OCI-LY3 (cell line): ENCODE measurements at regions not wholly inside any gene's neighbourhood (a gene's known extent, or its start where the extent isn't known, plus 50 kb on each side); places are given as distances from the start of the nearest gene placed in this dataset.

Source experiments
- H2AFZ ChIP-seq: fragments of 200-600, 300-600 bp; shearing (Covaris generic); 2 replicates; pipeline ENCODE4 v1.6.0; 2014; ENCODE audit warnings: antibody characterized with exemption, low read depth, low read length
- H3K27ac ChIP-seq: fragments of 200-600, 300-600 bp; sonication (generic); 2 replicates; pipeline ENCODE4 v1.5.1; 2014; ENCODE audit warnings: mild to moderate bottlenecking, low read length, moderate library complexity, mixed read lengths
- H3K27me3 ChIP-seq: fragments of 200-600, 300-600 bp; sonication (generic); 2 replicates; pipeline ENCODE4 v1.6.1; 2014; ENCODE audit warnings: low read depth, low read length, mixed read lengths
- H3K36me3 ChIP-seq: fragments of 200-600, 300-600 bp; sonication (generic); replicated peaks from 2 replicates; pipeline ENCODE3; 2014; ENCODE audit warnings: low read depth, low read length, mixed read lengths
- H3K4me1 ChIP-seq: fragments of 300-600, 200-600 bp; sonication (generic); 2 replicates; pipeline ENCODE4 v1.6.1; 2014; ENCODE audit warnings: low read length, mixed read lengths
- H3K4me2 ChIP-seq: fragments of 200-600, 300-600 bp; sonication (generic); 2 replicates; pipeline ENCODE4 v1.6.1; 2014; ENCODE audit warnings: low read length, mixed read lengths
- H3K4me3 ChIP-seq: fragments of 300-600, 200-600 bp; sonication (generic); 2 replicates; pipeline ENCODE4 v1.5.1; 2014; ENCODE audit warnings: antibody characterized with exemption, mild to moderate bottlenecking, low read length, moderate library complexity
- H3K79me2 ChIP-seq: fragments of 300-600, 200-600 bp; shearing (Covaris generic); 2 replicates; pipeline ENCODE4 v1.6.1; 2014; ENCODE audit warnings: mild to moderate bottlenecking, low read length, mixed read lengths
- H3K9ac ChIP-seq: fragments of 300-600, 200-600 bp; shearing (Covaris generic); 2 replicates; pipeline ENCODE4 v1.6.0; 2014; ENCODE audit warnings: mild to moderate bottlenecking, low read length, moderate library complexity
- H3K9me3 ChIP-seq: fragments of 200-600, 300-600 bp; shearing (Covaris generic); 2 replicates; pipeline ENCODE4 v1.6.1; 2014; ENCODE audit warnings: low read length, mixed read lengths; ENCODE audit not compliant: insufficient read depth
- H4K20me1 ChIP-seq: fragments of 200-600, 300-600 bp; sonication (generic); 2 replicates; pipeline ENCODE4 v1.6.1; 2016; ENCODE audit warnings: low read length, mixed read lengths; ENCODE audit not compliant: insufficient read depth
- CTCF ChIP-seq: fragments of 200-600, 300-600 bp; sonication (generic); IDR thresholded peaks from 2 replicates; pipeline ENCODE4 v1.5.1; 2014; ENCODE audit warnings: antibody characterized with exemption, low read length, low read depth
- EZH2phosphoT487 ChIP-seq: fragments of 200-600 bp; shearing (Covaris generic); IDR thresholded peaks from 2 replicates; pipeline ENCODE4 v1.6.1; 2018; ENCODE audit warnings: antibody characterized with exemption, mixed run types, low read depth

GRCh38 chr22:22358152-22358551 is 113.6 kb downstream of the VPREB1 start:
- Histone ChIP-seq H3K36me3 (peaks cover 4% of the 10 kb centered on the region), H3K4me2 (peak overlapping the region; percentile 84), H2AFZ (no peak overlapping the region), H3K79me2 (peaks cover 6% of the 10 kb centered on the region), H3K27ac (no peak overlapping the region), H4K20me1 (no peaks in the 10 kb centered on the region), H3K27me3 (0 out of 2 replicates have a peak, but pooled peaks cover 5% of the 10 kb centered on the region), H3K4me3 (no peak overlapping the region), H3K4me1 (peaks cover 51% of the 10 kb centered on the region), H3K9ac (no peak overlapping the region), H3K9me3 (no peaks in the 10 kb centered on the region)
- no peak for TF ChIP-seq CTCF
- no peak for TF ChIP-seq EZH2phosphoT487

GRCh38 chr22:22358686-22359085 is 114.1 kb downstream of the VPREB1 start:
- Histone ChIP-seq H3K4me3 (no peak overlapping the region), H4K20me1 (no peaks in the 10 kb centered on the region), H3K27ac (no peak overlapping the region), H2AFZ (no peak overlapping the region), H3K4me1 (peaks cover 47% of the 10 kb centered on the region), H3K9me3 (no peaks in the 10 kb centered on the region), H3K4me2 (no peak overlapping the region), H3K9ac (no peak overlapping the region), H3K79me2 (peaks cover 6% of the 10 kb centered on the region), H3K36me3 (peaks cover 4% of the 10 kb centered on the region), H3K27me3 (0 out of 2 replicates have a peak, but pooled peaks cover 5% of the 10 kb centered on the region)
- TF ChIP-seq EZH2phosphoT487 (no peak), CTCF (no peak)

GRCh38 chr22:22359465-22359864 is 114.9 kb downstream of the VPREB1 start:
- TF ChIP-seq CTCF (no peak), EZH2phosphoT487 (no peak)
- Histone ChIP-seq H3K27me3 (0 out of 2 replicates have a peak, but pooled peaks cover 5% of the 10 kb centered on the region), H3K4me2 (no peak overlapping the region), H4K20me1 (no peaks in the 10 kb centered on the region), H3K36me3 (peaks cover 4% of the 10 kb centered on the region), H3K9me3 (no peaks in the 10 kb centered on the region), H3K4me3 (no peak overlapping the region), H3K4me1 (peaks cover 39% of the 10 kb centered on the region), H2AFZ (no peak overlapping the region), H3K27ac (no peak overlapping the region), H3K9ac (no peak overlapping the region), H3K79me2 (peaks cover 6% of the 10 kb centered on the region)

- TF ChIP-seq EZH2phosphoT487 (no peak), CTCF (no peak)
- no peak overlapping the region for H3K9ac ChIP-seq
- H2AFZ ChIP-seq: no peak overlapping the region
- H3K4me2 ChIP-seq: no peak overlapping the region
- H4K20me1 ChIP-seq: no peaks in the 10 kb centered on the region
- peaks cover 34% of the 10 kb centered on the region for H3K4me1 ChIP-seq
- H3K27ac ChIP-seq: no peak overlapping the region
- H3K36me3 ChIP-seq: peaks cover under 1% of the 10 kb centered on the region
- H3K9me3 ChIP-seq: no peaks in the 10 kb centered on the region
- peaks cover 6% of the 10 kb centered on the region for H3K79me2 ChIP-seq
- no peak overlapping the region for H3K4me3 ChIP-seq
- 0 out of 2 replicates have a peak, but pooled peaks cover 5% of the 10 kb centered on the region for H3K27me3 ChIP-seq
These were observed 115.4 kb downstream of the VPREB1 start for GRCh38 chr22:22360014-22360413.
